Iris pigment epithelial cell (primary cell): ENCODE measurements at regions not wholly inside any gene's neighbourhood (a gene's known extent, or its start where the extent isn't known, plus 50 kb on each side); places are given as distances from the start of the nearest gene placed in this dataset.
A peak's percentile ranks its signal among the peaks of the same experiment; 100 is the strongest.
"Not testable (repeated sequence)": the region's sequence is repeated elsewhere in the genome, so short reads cannot be mapped to it uniquely, and the experiment has no call there.

Experiments
- DNase-seq: peaks from one replicate; pipeline ENCODE4 v3.0.0-alpha.2; 2011; ENCODE audit warnings: low read depth

DNA sequence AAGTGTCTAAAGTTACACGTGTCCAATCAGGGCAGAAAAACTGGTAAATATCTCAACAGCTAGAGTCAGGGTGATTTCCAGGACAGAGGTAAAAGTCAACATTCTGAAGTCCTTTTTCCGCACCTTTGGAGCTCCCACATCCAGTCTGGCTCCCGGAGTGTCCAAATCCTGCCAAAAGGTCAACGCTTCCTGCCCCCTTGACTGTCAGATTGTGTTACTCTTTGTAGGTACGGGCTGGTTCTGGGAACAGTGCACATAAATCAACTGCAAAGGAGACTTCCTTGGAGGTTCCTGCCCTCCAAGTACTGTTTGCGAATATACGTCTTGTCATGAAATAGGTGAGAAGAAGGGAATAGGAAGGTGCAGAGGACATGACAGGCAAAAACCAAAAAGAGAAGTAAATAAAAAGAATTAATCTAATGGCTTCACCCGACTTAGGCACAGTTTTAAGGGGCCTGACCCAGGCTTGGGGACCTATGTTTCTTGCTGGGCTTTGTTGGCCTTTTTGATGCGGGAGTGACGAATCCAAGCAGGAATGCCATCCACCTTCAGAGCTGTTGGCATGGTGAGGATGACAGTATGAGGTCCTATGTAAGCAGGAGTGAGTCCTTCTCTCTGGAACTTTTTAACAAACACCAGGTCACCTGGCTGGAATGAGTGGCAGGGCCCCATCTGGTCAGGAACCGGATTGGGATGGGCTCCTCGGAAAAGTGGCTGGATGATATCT lies 155.4 kb downstream of the TRIM27 start:
- DNase-seq: no peak

DNA sequence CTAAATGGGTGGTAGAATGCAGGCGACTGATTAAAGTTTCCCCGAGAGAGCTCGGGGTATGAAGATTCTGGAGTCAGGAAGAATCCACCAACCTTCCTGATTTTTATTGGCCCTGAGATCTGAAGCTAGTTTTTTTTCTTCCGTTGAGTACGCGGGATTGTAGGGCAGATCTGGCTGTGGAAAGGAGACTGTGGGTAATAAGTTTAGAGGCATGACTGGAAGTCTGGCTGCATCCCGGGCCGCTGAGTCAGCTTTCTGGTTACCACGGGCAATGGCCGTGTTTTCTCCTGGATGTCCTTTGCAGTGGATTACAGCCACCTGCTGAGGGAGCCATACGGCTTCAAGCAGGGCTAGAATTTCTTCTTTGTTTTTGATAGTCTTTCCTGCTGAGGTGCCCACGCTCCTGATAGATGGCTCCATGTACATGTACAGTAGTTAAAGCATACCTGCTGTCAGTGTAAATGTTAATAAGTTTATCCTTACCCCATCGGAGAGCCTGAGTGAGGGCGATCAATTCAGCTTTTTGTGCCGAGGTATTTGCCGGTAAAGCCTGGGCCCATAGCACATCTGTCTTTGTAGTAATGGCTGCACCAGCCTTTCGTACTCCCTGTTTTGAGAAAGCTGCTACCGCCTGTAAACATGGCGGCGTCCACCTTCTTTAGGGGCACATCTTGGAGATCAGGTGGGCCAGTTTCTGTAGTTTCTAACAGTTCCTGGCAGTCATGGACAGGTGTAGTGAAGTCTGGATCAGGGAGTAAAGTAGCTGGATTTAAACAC lies 154.0 kb downstream of the TRIM27 start:
- peak; percentile 57 for DNase-seq

GRCh38 chr6:28770732-28771131 lies 153.1 kb downstream of the TRIM27 start:
- DNase-seq: no peak

GRCh38 chr6:28771401-28772267 lies 152.2 kb downstream of the TRIM27 start:
- DNase-seq: no peak

DNA sequence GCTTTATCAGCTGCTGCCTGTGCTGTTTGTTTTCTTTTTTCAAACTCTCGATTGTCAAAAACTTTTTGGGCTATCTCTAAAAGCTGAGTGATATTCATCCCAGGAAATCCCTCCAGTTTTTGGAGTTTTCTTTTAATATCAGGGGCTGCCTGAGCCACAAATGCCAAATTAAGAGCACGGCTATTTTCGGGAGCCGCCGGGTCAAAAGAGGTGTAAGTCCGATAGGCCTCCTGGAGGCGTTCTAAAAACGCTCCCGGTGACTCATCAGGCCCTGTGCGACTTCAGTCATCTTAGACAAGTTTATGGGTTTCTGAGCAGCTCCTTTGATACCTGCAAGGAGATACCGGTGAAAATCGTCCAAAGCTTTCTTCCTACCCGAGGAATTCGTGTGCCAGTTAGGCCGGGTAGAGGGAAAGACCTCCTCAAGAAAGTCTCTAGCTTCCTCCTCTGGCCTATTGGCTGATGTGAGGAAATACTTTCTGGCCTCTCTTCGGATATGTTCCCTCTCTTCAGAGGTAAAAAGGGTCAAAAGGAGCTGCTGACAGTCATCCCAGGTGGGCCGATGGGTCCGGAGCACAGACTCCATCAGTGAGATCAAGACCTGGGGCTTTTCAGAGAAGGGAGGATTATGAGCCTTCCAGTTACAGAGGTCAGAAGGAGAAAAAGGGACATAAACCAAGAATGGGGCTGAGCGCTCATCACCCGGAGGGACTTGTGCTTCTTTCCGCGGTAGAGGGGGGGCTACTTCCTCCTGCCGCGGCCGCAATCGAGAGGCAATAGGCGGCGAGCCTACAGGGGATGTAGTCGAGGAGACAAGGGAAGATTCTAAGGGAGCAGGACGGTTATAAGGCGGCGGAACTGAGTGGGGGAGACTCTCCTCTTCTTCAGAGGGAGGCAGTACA lies 151.1 kb downstream of the TRIM27 start:
- no peak for DNase-seq

- no peak for DNase-seq
Measured at GRCh38 chr6:28774292-28775051, 149.3 kb downstream of the TRIM27 start.

GRCh38 chr6:28775052-28775376 lies 148.8 kb downstream of the TRIM27 start:
- no peak for DNase-seq

GRCh38 chr6:28775405-28776129 lies 148.2 kb downstream of the TRIM27 start:
- no peak for DNase-seq

- DNase-seq: no peak
Measured at GRCh38 chr6:28776269-28777146, 147.3 kb downstream of the TRIM27 start.

GRCh38 chr6:28777147-28777461 lies 146.7 kb downstream of the TRIM27 start:
- DNase-seq: no peak

- no peak for DNase-seq
Measured at GRCh38 chr6:28782113-28782673, 141.6 kb downstream of the TRIM27 start.

DNA sequence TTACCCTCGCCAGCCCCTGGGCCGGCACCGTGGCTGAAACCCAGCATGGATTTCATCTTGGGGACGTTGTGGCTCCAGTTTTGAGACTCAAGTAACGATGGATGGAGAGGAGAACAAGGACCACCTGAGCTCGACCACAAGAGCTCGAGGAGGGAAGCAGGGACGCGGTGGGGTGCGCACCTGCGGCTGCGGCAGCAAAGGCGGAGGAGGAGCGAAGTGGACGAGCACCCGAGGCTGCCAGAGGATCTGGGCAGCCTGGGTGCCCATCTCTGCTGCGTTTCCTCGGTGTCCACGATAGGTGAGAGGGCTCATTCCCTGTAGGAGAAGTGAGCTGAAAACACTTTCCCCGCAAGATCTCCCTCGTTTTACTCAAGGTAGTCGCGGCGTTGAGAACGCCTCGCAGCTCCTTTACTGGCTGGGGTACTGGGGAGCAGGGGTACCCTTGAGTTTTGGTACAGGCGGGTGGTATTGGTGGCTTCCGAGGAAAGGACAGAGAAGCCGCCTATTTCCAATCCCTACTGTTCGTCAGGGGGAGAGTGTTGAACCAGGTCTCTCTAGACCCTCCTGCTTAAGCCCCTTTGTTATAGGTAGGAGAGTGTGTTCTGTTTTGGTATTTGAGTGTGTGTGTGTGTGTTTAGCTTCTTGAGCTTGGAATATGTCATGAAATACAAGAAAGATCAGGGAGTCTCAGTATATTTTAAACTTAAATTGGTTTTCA lies 137.7 kb downstream of the TRIM27 start:
- no peak for DNase-seq

DNA sequence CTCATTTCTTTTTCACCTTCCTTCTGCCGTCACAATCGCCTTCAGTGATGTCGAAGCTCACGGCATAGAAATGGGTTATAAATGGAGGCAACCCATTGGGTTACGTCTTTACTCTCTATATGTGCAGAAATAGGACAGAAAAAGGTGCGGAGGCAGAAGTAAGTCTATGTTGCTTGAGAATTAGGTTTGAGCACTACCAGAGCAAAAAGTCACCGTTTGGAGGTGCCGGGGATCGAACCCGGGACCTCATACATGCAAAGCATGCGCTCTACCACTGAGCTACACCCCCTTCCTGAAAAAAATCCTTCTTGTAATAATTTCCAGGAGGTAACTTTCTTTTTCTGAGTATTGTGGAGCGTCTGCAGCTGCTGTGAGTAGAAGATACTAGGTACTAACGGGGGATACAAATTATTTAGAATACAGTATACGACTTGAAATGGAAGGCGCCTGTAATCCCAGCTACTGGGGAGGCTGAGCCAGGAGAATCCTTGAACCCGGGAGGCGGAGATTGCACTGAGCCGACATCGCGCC lies 134.2 kb downstream of the TRIM27 start:
- peak; percentile 68 for DNase-seq

- DNase-seq: no peak
Measured at GRCh38 chr6:28791002-28791383, 132.8 kb downstream of the TRIM27 start.

DNA sequence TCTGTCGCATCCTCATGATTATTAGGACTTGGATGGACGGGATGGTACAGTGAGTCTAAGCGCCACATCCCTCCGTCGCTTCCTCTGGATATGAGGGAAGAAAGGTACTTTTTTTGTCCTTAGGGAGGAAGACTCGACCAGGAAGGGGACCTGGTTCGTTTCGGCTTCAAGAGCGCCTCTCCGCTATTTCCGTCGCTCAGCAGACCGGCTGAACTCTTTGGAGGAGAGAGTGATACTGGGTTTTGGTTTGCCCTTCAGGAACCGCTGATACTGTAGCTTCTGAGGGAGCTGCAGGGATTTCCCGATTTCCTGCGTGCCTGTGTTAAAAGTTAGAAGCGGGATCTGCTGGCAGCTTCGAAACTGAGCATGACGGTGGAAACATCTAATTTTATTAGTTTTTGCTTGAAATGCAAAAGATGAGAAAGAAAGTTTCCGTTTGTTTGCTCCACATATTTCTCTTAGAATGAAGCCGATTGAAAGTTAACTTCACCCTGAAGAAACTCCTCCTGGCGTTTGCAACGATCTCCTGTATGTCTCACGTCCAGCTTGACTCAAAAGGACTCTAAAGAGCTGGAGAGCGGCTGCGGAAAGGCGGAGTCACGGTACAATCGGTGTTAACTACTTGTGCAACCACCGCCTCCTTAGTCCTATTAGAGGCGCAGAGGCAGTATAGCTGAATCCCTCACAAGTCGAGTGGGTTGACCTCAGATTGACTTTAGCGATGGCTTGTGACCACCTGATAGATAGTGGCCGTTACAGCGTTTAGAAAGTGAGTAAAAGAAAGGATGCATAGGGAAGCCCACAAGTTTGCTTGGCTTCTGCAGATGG lies 129.4 kb downstream of the TRIM27 start:
- peak; percentile 81 for DNase-seq

DNA sequence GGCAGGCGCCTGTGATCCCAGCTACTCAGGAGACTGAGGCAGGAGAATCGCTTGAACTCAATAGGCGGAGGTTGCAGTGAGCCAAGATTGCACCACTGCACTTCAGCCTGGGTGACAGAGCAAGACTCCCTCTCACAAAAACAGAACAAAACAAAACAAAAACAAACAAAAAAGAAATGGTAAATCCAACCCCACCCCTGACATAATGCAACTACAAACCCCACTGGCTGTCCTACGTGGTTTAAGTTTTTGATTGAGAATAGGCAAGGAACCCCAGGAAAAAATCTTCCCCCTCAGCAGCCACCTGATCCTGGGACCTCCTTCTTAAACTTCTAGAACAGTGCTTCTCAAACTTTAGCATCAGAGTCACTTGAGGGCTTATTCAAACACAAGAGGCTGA lies 123.1 kb downstream of the TRIM27 start:
- not testable (repeated sequence) for DNase-seq
